ENCODE measurements at regions not wholly inside any gene's neighbourhood (a gene's known extent, or its start where the extent isn't known, plus 50 kb on each side); places are given as distances from the start of the nearest gene placed in this dataset.
"Not testable (repeated sequence)": the region's sequence is repeated elsewhere in the genome, so short reads cannot be mapped to it uniquely, and the experiment has no call there.

DNA sequence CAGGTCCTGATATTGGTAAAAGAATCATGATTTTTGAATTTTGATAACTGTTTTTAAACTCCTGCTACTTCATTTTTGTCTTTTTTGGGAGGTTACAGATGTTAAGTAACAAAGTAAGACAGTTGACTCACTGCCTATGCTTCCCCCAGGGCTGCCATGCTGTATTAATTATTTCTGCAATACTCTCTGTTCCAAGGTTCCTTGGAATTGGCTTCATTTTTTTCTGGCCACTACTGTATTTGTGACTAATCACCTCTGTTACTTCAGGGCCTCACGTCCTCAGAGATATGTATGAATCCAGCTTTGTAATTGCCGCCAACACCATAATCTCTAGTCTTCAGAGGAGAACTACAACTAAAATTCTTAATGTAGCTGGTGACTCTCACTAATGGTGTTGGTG is 1729.3 kb downstream of the C4orf33 start:
- ATAC-seq (peak; percentile 92), DNase-seq (ENCODE audit: low spot score) (no peak)
- intact Hi-C loops (cut with DNase I) = no loop called here

GRCh38 chr4:130850019-130850524 is 1754.1 kb downstream of the C4orf33 start:
- no peak for DNase-seq (ENCODE audit: low spot score)
- ATAC-seq = no peak
- intact Hi-C loops (cut with DNase I) = no loop called here

- no peak for DNase-seq (ENCODE audit: low spot score)
- intact Hi-C loops (cut with DNase I) = no loop called here
- ATAC-seq = no peak
These were observed 1755.2 kb downstream of the C4orf33 start for GRCh38 chr4:130851107-130851506.

DNA sequence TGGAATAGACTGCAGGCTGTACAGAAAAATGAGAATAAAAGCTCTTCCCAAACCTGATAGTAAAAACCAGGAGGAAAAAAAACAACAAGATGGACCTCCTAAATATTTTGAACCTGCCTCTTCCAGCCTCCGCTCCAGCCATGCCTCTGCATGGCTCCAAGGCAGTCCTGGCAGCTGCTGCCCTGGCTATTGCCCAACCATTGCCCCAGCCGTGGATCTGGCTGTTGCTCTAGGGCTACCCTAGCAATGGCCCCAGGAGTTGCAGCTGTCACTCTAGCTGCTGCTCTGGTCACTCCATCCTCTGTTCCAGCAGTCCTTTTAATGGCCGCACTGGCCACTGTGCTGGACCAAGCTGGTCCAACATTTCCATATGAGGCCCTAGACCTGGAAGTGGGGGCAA is 1756.0 kb downstream of the C4orf33 start:
- DNase-seq (ENCODE audit: low spot score) = no peak
- ATAC-seq = no peak
- intact Hi-C loops (cut with DNase I) = no loop called here

GRCh38 chr4:130855533-130855932 is 1759.6 kb downstream of the C4orf33 start:
- DNase-seq (ENCODE audit: low spot score) = no peak
- no peak for ATAC-seq
- intact Hi-C loops (cut with DNase I) = no loop called here

DNA sequence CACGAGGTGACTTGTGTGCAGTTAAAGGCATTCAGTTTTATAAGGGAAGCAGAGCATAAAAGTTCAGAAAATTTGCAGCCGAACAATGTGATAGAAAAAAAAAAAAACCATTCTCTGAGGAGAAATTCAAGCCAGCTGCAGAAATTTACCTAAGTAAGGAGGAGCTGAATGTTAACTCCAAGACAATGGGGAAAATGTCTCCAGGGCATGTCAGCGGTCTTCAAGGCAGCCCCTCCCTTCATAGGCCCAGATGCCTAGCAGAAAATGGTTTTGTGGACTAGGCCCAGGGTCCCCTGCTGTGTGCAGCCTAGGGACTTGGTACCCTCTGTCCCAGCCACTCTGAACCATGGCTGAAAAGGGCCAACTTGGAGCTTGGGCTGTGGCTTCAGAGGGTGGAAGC is 1764.0 kb downstream of the C4orf33 start:
- ATAC-seq = no peak
- intact Hi-C loops (cut with DNase I) = no loop called here
- no peak for DNase-seq (ENCODE audit: low spot score)

DNA sequence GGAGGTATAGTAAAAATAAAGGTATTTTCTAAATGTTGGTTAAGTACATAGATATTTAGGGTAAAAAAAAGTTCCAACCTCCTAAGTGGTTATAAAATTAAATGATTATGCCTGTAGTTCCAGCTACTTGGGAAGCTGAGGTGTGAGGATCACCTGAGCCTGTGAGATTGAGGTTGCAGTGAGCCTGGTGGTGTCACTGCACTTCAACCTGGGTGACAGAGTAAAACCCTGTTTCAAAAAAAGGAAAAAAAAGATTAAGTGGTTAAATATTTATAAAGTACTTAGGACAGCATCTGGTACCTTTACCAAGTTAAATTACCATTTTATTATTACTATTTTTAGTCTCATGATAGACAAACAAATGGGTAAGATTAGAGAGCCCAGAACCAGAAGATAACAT is 1801.0 kb downstream of the C4orf33 start:
- intact Hi-C loops (cut with DNase I) = no loop called here
- DNase-seq (ENCODE audit: low spot score) (no peak), ATAC-seq (no peak)

DNA sequence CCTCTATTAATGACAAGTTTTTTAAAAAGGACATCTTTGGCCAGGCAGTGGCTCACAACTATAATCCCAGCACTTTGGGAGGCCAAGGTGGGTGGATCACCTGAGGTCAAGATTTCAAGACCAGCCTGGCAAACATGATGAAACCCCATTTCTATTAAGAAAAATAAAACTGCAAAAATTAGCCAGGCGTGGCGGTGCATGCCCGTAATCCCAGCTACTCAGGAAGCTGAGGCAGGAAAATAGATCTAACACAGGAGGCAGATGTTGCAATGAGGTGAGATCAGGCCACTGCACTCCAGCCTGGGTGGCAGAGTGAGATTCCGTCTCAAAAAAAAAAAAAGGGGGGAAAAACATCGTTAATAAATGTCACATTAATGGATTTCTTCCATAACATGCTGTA is 1805.4 kb downstream of the C4orf33 start:
- no peak for DNase-seq (ENCODE audit: low spot score)
- no peak for ATAC-seq
- intact Hi-C loops (cut with DNase I) = no loop called here

DNA sequence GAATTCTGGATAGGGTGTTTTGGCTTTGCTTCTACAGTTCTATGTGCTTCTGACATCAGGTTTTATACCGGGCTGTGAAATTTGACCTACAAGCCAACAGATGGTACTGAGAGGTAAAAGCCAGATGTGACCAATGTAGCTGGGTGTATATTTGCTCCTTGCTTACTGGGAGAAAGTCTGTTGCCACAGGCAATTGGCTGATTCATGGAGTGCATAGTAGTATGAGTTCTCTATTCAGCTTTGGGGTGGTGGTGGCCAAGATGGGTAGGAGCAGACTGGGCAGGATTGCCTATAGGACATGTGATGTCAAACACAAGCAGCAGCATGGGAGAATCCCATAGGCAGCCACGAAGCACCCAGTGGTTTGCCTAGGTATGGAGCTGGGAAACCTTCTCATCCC is 1827.0 kb downstream of the C4orf33 start:
- intact Hi-C loops (cut with DNase I) = no loop called here

DNA sequence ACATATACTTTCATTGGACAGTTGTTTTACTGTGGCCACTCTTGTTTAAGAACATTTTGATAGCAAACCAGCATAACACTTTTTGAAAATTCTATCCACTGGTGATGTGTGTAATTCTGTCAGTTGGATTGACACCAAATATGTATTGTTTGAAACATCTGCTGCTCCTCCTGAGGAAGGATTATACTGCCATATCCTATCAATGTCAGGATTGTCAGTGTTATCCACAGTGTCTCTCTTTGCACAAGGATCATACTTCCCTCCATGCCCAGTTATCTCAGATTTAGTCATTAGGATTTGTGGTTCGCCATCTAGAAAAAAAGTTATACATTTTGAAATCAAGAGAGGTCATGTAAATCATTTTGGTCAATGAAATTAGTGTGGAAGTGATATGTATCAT is 1859.6 kb downstream of the C4orf33 start:
- ATAC-seq (no peak), DNase-seq (ENCODE audit: low spot score) (no peak)
- intact Hi-C loops (cut with DNase I) = no loop called here

More for the DNA sequence above, 1827.0 kb downstream of the C4orf33 start:
- no peak for DNase-seq (ENCODE audit: low spot score)
- no peak for ATAC-seq

GRCh38 chr4:130985371-130985770 is 1889.4 kb downstream of the C4orf33 start:
- no peak for ATAC-seq
- intact Hi-C loops (cut with DNase I) = no loop called here
- no peak for DNase-seq (ENCODE audit: low spot score)

DNA sequence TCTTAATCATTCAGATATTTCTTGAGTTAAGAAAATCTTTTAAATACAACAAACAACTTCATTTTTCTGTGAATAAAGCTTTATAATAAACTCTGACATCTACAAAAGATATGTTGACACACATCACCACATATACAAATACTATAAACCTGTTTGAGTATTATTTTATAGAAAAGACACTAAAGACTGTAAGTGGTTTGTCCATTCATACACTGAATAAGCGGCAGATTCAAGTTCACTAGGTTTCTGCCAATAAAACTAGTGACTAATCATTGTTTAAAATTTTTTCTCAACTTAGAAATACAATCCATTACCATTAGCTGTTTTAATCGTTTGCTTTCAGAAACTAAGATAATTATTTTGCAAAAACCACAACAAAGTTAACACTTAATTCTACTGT is 1900.0 kb downstream of the C4orf33 start:
- DNase-seq (ENCODE audit: low spot score) (no peak), ATAC-seq (no peak)
- intact Hi-C loops (cut with DNase I) = no loop called here

GRCh38 chr4:131001371-131001770 is 1905.4 kb downstream of the C4orf33 start:
- no peak for DNase-seq (ENCODE audit: low spot score)
- intact Hi-C loops (cut with DNase I) = no loop called here
- ATAC-seq = no peak

- ATAC-seq (no peak), DNase-seq (ENCODE audit: low spot score) (no peak)
- intact Hi-C loops (cut with DNase I) = no loop called here
These were observed 1906.2 kb downstream of the C4orf33 start for GRCh38 chr4:131002132-131002531.

- intact Hi-C loops (cut with DNase I) = no loop called here
- DNase-seq (ENCODE audit: low spot score) (no peak), ATAC-seq (no peak)
These were observed 1910.4 kb downstream of the C4orf33 start for GRCh38 chr4:131006388-131006787.

GRCh38 chr4:131011961-131012360 is 1916.0 kb downstream of the C4orf33 start:
- ATAC-seq; DNase-seq (ENCODE audit: low spot score); intact Hi-C loops (cut with DNase I): not testable (repeated sequence)

DNA sequence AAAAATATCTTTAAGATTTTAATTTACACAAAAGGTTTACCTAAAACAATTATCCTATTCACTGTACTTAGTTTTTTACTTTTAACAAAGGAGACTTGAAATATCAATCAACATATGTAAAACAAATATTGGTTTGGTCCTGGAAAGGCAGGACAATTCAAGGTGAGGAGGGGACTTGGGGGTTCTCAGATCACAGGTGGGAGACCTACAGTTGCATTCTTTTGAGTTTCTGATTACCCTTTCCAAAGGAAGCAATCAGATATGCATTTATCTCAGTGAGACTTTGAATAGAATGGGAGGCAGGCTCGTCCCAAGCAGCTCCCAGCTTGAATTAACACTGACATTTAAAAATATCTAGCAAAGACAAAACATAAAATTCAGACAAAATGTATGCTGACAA is 1917.3 kb downstream of the C4orf33 start:
- ATAC-seq (no peak), DNase-seq (ENCODE audit: low spot score) (no peak)
- intact Hi-C loops (cut with DNase I) = no loop called here

DNA sequence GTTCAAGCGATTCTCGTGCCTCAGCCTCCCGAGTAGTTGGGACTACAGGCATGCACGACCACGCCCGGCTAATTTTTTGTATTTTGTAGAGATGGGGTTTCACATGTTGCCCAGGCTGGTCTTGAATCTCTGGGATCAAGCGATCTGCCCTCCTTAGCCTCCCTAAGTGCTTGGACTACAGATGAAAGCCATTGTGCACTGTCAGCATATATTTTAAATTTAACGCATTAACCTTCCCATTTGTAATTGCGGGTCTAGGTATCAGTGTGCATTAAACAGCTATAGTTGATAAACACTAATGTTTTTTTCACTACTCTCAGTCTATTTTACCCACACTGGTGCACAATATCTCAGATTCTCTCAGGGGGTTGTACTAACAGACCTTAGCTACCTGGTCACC is 1930.8 kb downstream of the C4orf33 start:
- intact Hi-C loops (cut with DNase I) = no loop called here
- DNase-seq (ENCODE audit: low spot score) = no peak
- ATAC-seq = no peak

DNA sequence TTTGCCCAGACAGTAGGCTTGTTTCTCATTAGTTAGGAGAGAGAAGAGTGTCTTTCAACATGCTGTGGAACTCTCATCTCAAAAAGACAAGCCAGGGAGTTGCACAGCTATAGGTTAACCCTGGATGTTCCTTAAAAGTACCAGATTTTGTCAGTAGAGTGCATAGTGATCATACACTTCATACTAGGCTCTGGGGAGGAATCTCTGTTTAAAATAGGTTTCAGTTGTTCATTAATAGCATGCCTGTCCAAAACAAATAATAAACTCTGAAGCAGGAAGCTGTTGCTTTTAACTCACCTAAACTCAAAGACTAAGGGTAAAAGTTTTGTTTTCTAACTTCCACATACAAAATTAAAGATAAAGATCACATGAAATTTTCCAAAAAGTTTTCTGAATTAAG is 1948.4 kb downstream of the C4orf33 start:
- intact Hi-C loops (cut with DNase I) = no loop called here
- ATAC-seq (no peak), DNase-seq (ENCODE audit: low spot score) (no peak)

DNA sequence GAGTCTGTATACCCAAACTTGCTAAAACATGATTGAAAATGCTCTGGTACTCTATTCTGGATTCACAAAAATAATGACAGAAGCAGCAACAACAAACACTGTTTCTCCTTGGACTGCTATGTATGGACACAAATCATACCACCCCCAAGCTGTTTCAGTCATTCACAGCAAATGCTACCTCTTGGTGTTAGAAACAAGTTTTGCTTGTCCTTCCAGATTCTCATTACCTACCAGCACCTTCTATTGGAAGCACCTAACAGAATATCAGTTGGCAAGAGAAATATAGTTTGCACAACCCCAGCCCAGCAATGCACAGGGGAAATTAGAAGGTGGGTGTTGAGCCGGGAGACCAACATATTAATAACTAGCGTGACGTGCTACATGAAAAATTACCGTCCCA is 1950.9 kb downstream of the C4orf33 start:
- intact Hi-C loops (cut with DNase I) = no loop called here
- no peak for ATAC-seq
- DNase-seq (ENCODE audit: low spot score) = no peak

DNA sequence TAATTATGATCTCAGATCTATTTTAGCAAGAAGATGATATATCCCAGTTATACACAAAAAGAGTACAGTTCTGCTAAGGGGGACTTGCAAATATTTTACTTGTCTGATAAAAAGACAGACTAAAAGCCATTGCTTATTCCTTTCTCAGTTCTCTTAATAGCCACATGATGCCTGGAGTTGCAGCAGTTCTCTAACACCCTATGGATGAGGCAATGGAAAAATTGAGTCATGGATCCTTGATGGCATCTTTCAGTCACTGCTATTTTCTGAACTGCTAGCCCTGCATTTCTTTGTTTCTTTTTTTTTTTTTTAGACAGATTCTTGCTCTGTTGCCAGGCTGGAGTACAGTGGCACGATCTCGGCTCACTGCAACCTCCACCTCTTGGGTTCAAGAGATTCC is 1956.7 kb downstream of the C4orf33 start:
- no peak for DNase-seq (ENCODE audit: low spot score)
- intact Hi-C loops (cut with DNase I) = no loop called here
- ATAC-seq = no peak

- DNase-seq (ENCODE audit: low spot score) (no peak), ATAC-seq (no peak)
- intact Hi-C loops (cut with DNase I) = no loop called here
These were observed 1958.6 kb downstream of the C4orf33 start for GRCh38 chr4:131054489-131055019.

Measured in sciatic nerve (tissue), 2 donors.